ENCODE measurements at regions not wholly inside any gene's neighbourhood (a gene's known extent, or its start where the extent isn't known, plus 50 kb on each side); places are given as distances from the start of the nearest gene placed in this dataset.

- no peak for TF ChIP-seq CTCF (IDR thresholded peaks at IDR 0.05; ENCODE audit: extremely low read depth, missing control alignments)
- DNase-seq (ENCODE audit: low spot score), result no peak
Observed at GRCh38 chr1:55309786-55310504, 94.8 kb upstream of the USP24 start.

GRCh38 chr1:55309053-55309452 is 93.9 kb upstream of the USP24 start:
- no peak for TF ChIP-seq CTCF (IDR thresholded peaks at IDR 0.05; ENCODE audit: extremely low read depth, missing control alignments)
- DNase-seq (ENCODE audit: low spot score), result no peak

- no peak for DNase-seq (ENCODE audit: low spot score)
- no peak for TF ChIP-seq CTCF (IDR thresholded peaks at IDR 0.05; ENCODE audit: extremely low read depth, missing control alignments)
Observed at GRCh38 chr1:55305735-55306134, 90.6 kb upstream of the USP24 start.

GRCh38 chr1:55304229-55304740 is 89.1 kb upstream of the USP24 start:
- TF ChIP-seq CTCF (IDR thresholded peaks at IDR 0.05; ENCODE audit: extremely low read depth, missing control alignments), result no peak
- DNase-seq (ENCODE audit: low spot score), result no peak

GRCh38 chr1:55302972-55303371 is 87.8 kb upstream of the USP24 start:
- DNase-seq (ENCODE audit: low spot score), result no peak
- TF ChIP-seq CTCF (IDR thresholded peaks at IDR 0.05; ENCODE audit: extremely low read depth, missing control alignments), result no peak

GRCh38 chr1:55301912-55302311 is 86.7 kb upstream of the USP24 start:
- TF ChIP-seq CTCF (IDR thresholded peaks at IDR 0.05; ENCODE audit: extremely low read depth, missing control alignments), result no peak
- no peak for DNase-seq (ENCODE audit: low spot score)

- no peak for TF ChIP-seq CTCF (IDR thresholded peaks at IDR 0.05; ENCODE audit: extremely low read depth, missing control alignments)
- DNase-seq (ENCODE audit: low spot score), result no peak
Observed at GRCh38 chr1:55300975-55301374, 85.8 kb upstream of the USP24 start.

Data from GM20000 (cell line).